OCI-LY1 (cell line): ENCODE measurements at regions not wholly inside any gene's neighbourhood (a gene's known extent, or its start where the extent isn't known, plus 50 kb on each side); places are given as distances from the start of the nearest gene placed in this dataset.

Experiments
- EZH2 ChIP-seq: fragments of 200-600 bp; sonication (generic), shearing (Covaris generic); IDR thresholded peaks from 2 replicates; pipeline ENCODE4 v1.8.0; 2017; ENCODE audit warnings: borderline replicate concordance, mixed run types, mild to moderate bottlenecking, antibody characterized with exemption, low read length, moderate library complexity, mixed read lengths
- TF ChIP-seq, protein P1 (sequence below): fragments of 200-600 bp; sonication (generic), shearing (Covaris generic); IDR thresholded peaks from 2 replicates; pipeline ENCODE4 v1.5.1; 2017; ENCODE audit warnings: mild to moderate bottlenecking, antibody characterized with exemption, low read length, moderate library complexity, mixed read lengths

DNA sequence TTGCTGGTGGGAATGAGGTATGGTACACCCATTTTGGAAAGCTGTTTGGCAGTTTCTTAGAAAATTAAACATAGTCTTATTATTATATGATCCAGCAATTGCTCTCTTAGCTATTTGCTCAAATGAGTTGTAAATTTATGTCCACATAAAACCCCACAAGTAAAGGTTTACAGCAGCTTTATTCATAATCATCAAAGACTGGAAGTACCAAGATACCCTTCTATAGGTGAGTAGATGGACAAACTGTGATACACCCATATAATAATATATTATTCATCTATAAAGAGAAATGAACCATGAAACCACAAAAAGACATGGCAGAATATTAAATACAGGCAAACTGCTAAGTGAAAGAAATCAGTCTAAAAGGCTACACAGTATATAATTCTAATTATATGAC, 344.7 kb upstream of the CDIN1 start:
- TF ChIP-seq, protein P1, sequence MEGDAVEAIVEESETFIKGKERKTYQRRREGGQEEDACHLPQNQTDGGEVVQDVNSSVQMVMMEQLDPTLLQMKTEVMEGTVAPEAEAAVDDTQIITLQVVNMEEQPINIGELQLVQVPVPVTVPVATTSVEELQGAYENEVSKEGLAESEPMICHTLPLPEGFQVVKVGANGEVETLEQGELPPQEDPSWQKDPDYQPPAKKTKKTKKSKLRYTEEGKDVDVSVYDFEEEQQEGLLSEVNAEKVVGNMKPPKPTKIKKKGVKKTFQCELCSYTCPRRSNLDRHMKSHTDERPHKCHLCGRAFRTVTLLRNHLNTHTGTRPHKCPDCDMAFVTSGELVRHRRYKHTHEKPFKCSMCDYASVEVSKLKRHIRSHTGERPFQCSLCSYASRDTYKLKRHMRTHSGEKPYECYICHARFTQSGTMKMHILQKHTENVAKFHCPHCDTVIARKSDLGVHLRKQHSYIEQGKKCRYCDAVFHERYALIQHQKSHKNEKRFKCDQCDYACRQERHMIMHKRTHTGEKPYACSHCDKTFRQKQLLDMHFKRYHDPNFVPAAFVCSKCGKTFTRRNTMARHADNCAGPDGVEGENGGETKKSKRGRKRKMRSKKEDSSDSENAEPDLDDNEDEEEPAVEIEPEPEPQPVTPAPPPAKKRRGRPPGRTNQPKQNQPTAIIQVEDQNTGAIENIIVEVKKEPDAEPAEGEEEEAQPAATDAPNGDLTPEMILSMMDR = no peak
- no peak for TF ChIP-seq EZH2
